Osteocyte (in vitro differentiated cells): ENCODE measurements at regions not wholly inside any gene's neighbourhood (a gene's known extent, or its start where the extent isn't known, plus 50 kb on each side); places are given as distances from the start of the nearest gene placed in this dataset.

ENCODE experiments used
- DNase-seq: peaks from one replicate; pipeline ENCODE4 v3.0.0; 2021; ENCODE audit warnings: mixed read lengths; ENCODE audit not compliant: unreplicated experiment; ENCODE audit errors: extremely low spot score
- H3K27ac Mint-ChIP-seq: one replicate; pipeline ENCODE4 v1.8.0; 2021; ENCODE audit warnings: mild to moderate bottlenecking, mixed read lengths; ENCODE audit not compliant: unreplicated experiment
- H3K27me3 Mint-ChIP-seq: one replicate; pipeline ENCODE4 v1.8.0; 2021; ENCODE audit warnings: mixed read lengths; ENCODE audit not compliant: unreplicated experiment
- H3K36me3 Mint-ChIP-seq: one replicate; pipeline ENCODE4 v1.8.0; 2021; ENCODE audit warnings: mixed read lengths; ENCODE audit not compliant: unreplicated experiment
- H3K4me1 Mint-ChIP-seq: one replicate; pipeline ENCODE4 v1.8.0; 2021; ENCODE audit warnings: mixed read lengths; ENCODE audit not compliant: unreplicated experiment
- H3K4me3 Mint-ChIP-seq: one replicate; pipeline ENCODE4 v1.8.0; 2021; ENCODE audit warnings: mild to moderate bottlenecking, moderate library complexity, mixed read lengths; ENCODE audit not compliant: unreplicated experiment
- H3K9me3 Mint-ChIP-seq: one replicate; pipeline ENCODE4 v1.8.0; 2021; ENCODE audit warnings: mixed read lengths; ENCODE audit not compliant: unreplicated experiment
- CTCF ChIP-seq: fragments of 200-600 bp; sonication (generic); IDR thresholded peaks from 2 replicates; pipeline ENCODE4 v1.5.0; 2021; ENCODE audit warnings: antibody characterized with exemption, mild to moderate bottlenecking, moderate library complexity

DNA sequence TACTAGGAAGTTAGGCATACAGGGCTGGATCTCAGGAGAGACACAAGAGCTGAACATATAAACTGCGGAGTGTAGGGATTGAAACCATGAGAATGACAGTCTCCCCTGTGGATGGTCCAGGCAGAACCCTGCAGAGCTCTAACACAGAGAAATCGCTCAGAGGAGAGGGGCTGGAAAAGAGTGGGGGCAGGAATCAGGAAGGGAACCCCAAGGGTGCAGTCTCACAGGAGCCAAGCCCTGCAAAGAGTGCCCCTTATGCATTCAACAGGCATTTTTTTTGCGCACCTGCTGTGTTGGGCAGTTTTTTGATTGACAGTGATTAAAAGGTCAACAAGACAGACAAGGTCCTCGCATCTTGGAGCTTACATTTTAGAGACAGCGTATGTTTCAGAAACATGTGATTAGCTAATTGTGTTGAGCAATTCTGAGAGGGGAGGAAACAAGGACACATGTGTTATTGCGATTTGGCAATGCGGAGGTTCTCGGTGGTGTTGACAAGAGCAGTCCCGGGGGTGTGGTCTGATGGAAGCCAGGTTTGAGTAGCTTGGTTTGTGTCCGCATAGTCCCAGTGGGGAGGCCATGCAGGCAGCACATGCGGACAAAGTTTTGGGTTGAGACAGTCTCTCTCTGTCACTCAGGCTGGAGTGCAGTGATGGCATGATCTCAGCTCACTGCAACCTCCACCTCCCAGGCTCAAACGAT is 182.6 kb upstream of the IRS2 start:
- no peaks in the 10 kb centered on the region for H3K27me3 Mint-ChIP-seq
- DNase-seq: no peak
- H3K36me3 Mint-ChIP-seq: peaks cover 4% of the 10 kb centered on the region
- H3K4me1 Mint-ChIP-seq: peaks cover 4% of the 10 kb centered on the region
- H3K27ac Mint-ChIP-seq: no peak overlapping the region
- H3K4me3 Mint-ChIP-seq: no peak overlapping the region
- H3K9me3 Mint-ChIP-seq: peaks cover 12% of the 10 kb centered on the region
- no peak for TF ChIP-seq CTCF

- Mint-ChIP-seq H3K36me3 (no peaks in the 10 kb centered on the region), H3K9me3 (peaks cover 7% of the 10 kb centered on the region), H3K27ac (no peak overlapping the region), H3K4me1 (peaks cover 5% of the 10 kb centered on the region), H3K4me3 (no peak overlapping the region), H3K27me3 (no peaks in the 10 kb centered on the region)
- no peak for TF ChIP-seq CTCF
- DNase-seq: no peak
These were observed 177.7 kb upstream of the IRS2 start for GRCh38 chr13:109963960-109964563.

DNA sequence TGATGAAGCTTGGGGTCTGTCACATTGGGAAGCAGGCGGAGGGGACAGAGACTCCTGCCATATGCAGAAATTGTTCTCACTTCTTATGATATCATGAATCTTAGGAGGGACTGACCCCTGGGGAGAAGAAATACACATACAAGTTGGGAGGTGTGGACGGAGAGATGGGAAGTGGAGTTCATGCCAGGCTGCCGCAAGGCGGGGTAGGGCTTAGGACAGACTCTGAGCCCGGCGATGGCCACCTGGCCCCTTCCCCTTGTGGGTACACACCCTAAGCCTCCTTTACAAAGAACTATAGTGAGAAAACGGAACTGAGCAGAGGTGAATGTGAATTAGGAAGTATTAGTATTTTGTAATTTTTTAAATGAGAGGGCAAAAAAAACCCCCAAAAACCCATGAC is 177.0 kb upstream of the IRS2 start:
- H3K27ac Mint-ChIP-seq: no peak overlapping the region
- TF ChIP-seq CTCF: no peak

DNA sequence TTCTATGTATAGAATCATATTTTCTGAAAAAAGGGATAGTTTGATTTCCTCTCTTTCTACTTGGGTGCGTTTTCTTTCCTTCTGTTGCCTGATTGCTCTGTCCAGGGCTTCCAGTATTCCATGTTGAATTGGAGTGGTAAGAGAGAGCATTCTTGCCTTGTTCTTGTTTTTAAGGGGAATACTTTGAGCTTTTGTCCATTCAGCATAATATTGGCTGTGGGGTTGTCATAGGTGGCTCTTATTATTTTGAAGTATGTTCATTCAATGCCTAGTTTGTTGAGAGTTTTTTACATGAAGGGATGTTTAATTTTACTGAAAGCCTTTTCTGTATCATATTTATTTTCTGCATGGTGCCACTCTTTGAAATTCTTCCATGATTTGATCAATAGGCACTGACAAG is 173.5 kb upstream of the IRS2 start:
- no peak for TF ChIP-seq CTCF
- H3K4me1 Mint-ChIP-seq: peaks cover 14% of the 10 kb centered on the region
- no peak overlapping the region for H3K4me3 Mint-ChIP-seq
- H3K36me3 Mint-ChIP-seq: no peaks in the 10 kb centered on the region
- no peak overlapping the region for H3K27ac Mint-ChIP-seq
- H3K27me3 Mint-ChIP-seq: no peaks in the 10 kb centered on the region
- peaks cover 26% of the 10 kb centered on the region for H3K9me3 Mint-ChIP-seq
- DNase-seq: no peak

More for the DNA sequence above, 177.0 kb upstream of the IRS2 start:
- Mint-ChIP-seq H3K9me3 (peaks cover 12% of the 10 kb centered on the region), H3K4me1 (peaks cover 5% of the 10 kb centered on the region), H3K27me3 (no peaks in the 10 kb centered on the region), H3K4me3 (no peak overlapping the region), H3K36me3 (no peaks in the 10 kb centered on the region)
- no peak for DNase-seq

DNA sequence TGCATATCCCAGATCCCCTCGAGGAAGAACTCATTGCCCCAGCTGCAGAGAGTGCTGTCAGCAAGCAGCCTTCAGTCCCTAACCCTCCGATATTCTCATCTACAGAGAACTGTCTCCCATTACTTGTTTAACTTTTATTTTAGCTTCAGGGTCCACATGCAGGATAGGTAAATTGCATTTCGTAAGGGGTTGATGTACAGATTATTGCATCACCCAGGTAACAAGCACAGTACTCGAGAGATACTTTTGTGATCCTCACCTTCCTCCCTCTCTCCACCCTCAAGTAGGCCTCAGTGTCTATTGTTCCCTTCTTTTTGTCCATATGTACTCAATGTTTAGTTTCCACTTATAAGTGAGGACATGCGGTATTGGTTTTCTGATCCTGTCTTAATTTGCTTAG is 171.5 kb upstream of the IRS2 start:
- H3K4me1 Mint-ChIP-seq: peaks cover 9% of the 10 kb centered on the region
- H3K36me3 Mint-ChIP-seq: no peaks in the 10 kb centered on the region
- H3K4me3 Mint-ChIP-seq: no peak overlapping the region
- H3K27ac Mint-ChIP-seq: no peak overlapping the region
- no peak for DNase-seq
- peaks cover 26% of the 10 kb centered on the region for H3K9me3 Mint-ChIP-seq
- no peak for TF ChIP-seq CTCF
- no peaks in the 10 kb centered on the region for H3K27me3 Mint-ChIP-seq
